GM23338 (cell line): ENCODE measurements at regions not wholly inside any gene's neighbourhood (a gene's known extent, or its start where the extent isn't known, plus 50 kb on each side); places are given as distances from the start of the nearest gene placed in this dataset.
A peak's percentile ranks its signal among the peaks of the same experiment; 100 is the strongest.

Source experiments
- ATAC-seq: fragments of 200-7000 bp; cut with Tn5 transposase; 3 replicates; pipeline ENCODE4 v1.9.1; 2020
- DNase-seq: peaks from one replicate; pipeline ENCODE4 v3.0.0-alpha.2; 2015; ENCODE audit warnings: low spot score
- H2AFZ ChIP-seq: fragments of 200-600 bp; sonication (generic); 2 replicates; pipeline ENCODE4 v1.8.0; 2016; ENCODE audit warnings: antibody characterized with exemption, mild to moderate bottlenecking, moderate library complexity
- H3F3A ChIP-seq: fragments of 200-600 bp; sonication (generic); replicated peaks from 2 replicates; pipeline ENCODE4 v1.8.0; 2017; ENCODE audit warnings: antibody characterized with exemption, mixed run types, low read depth
- H3K27ac ChIP-seq: fragments of 200-600 bp; sonication (generic); 2 replicates; pipeline ENCODE4 v1.6.1; 2016; ENCODE audit warnings: low read depth
- H3K27me3 ChIP-seq: fragments of 200-600 bp; sonication (generic); 2 replicates; pipeline ENCODE4 v1.8.0; 2016; ENCODE audit warnings: mild to moderate bottlenecking, mixed run types, moderate library complexity; ENCODE audit not compliant: insufficient read depth
- H3K36me3 ChIP-seq: fragments of 200-600 bp; sonication (generic); 2 replicates; pipeline ENCODE4 v1.8.0; 2016; ENCODE audit warnings: mild to moderate bottlenecking; ENCODE audit not compliant: insufficient read depth
- H3K4me1 ChIP-seq: fragments of 200-600 bp; sonication (generic); 2 replicates; pipeline ENCODE4 v1.8.0; 2016; ENCODE audit warnings: mild to moderate bottlenecking, moderate library complexity; ENCODE audit not compliant: insufficient read depth
- H3K4me2 ChIP-seq: fragments of 200-600 bp; sonication (generic); 2 replicates; pipeline ENCODE4 v1.7.1; 2017; ENCODE audit warnings: mixed run types
- H3K4me3 ChIP-seq: fragments of 200-600 bp; sonication (generic); 2 replicates; pipeline ENCODE4 v1.6.1; 2016; ENCODE audit warnings: mixed run types
- H3K79me2 ChIP-seq: fragments of 200-600 bp; sonication (generic); replicated peaks from 2 replicates; pipeline ENCODE4 v1.8.0; 2017; ENCODE audit warnings: mild to moderate bottlenecking; ENCODE audit not compliant: insufficient read depth
- H3K9me2 ChIP-seq: fragments of 200-600 bp; sonication (generic); 2 replicates; pipeline ENCODE4 v1.8.0; 2017; ENCODE audit not compliant: insufficient read depth
- H4K20me1 ChIP-seq: fragments of 200-600 bp; sonication (generic); replicated peaks from 2 replicates; pipeline ENCODE4 v1.8.0; 2017; ENCODE audit warnings: mild to moderate bottlenecking; ENCODE audit not compliant: insufficient read depth
- H3K27ac Mint-ChIP-seq: 2 replicates; pipeline ENCODE4 v1.8.0; 2020; ENCODE audit warnings: inconsistent platforms, mild to moderate bottlenecking, moderate library complexity, mixed read lengths
- H3K27me3 Mint-ChIP-seq: 3 replicates; pipeline ENCODE4 v1.8.0; 2022; ENCODE audit warnings: low read depth, mild to moderate bottlenecking, moderate library complexity, mixed read lengths, inconsistent platforms; ENCODE audit not compliant: insufficient read depth, poor library complexity
- H3K36me3 Mint-ChIP-seq: 3 replicates; pipeline ENCODE4 v1.8.0; 2021; ENCODE audit warnings: low read depth, mild to moderate bottlenecking, inconsistent platforms, moderate library complexity, mixed read lengths
- H3K4me1 Mint-ChIP-seq: 3 replicates; pipeline ENCODE4 v1.8.0; 2020; ENCODE audit warnings: mild to moderate bottlenecking, inconsistent platforms, mixed read lengths
- H3K4me3 Mint-ChIP-seq: 3 replicates; pipeline ENCODE4 v1.8.0; 2021; ENCODE audit warnings: moderate library complexity, mild to moderate bottlenecking, inconsistent platforms, mixed read lengths
- H3K9me3 Mint-ChIP-seq: 3 replicates; pipeline ENCODE4 v1.8.0; 2020; ENCODE audit warnings: moderate library complexity, mild to moderate bottlenecking, inconsistent platforms, mixed read lengths
- CREB1 ChIP-seq: fragments of 250-450 bp; sonication (Bioruptor Pico); IDR thresholded peaks from 2 replicates; pipeline ENCODE4 v1.5.0; 2020; ENCODE audit warnings: low read depth, mild to moderate bottlenecking, moderate library complexity
- CTCF ChIP-seq, 2 experiments: fragments of 200-600 bp in 1 of 2; sonication (generic) in 1 of 2; conservative IDR thresholded peaks; 2 replicates each; pipeline versions ENCODE4 v1.5.1 to v1.6.1; 2016 to 2017; ENCODE audit warnings: antibody characterized with exemption in 2 of 2, low read depth in 2 of 2, mild to moderate bottlenecking in 2 of 2, moderate library complexity in 1 of 2
- EZH2 ChIP-seq: fragments of 200-600 bp; sonication (generic); IDR thresholded peaks from one replicate; pipeline ENCODE4 v1.8.0; 2017; ENCODE audit warnings: antibody characterized with exemption, mild to moderate bottlenecking, low read depth; ENCODE audit not compliant: unreplicated experiment
- EZH2phosphoT487 ChIP-seq: fragments of 200-600 bp; sonication (generic); IDR thresholded peaks from one replicate; pipeline ENCODE4 v1.8.1; 2018; ENCODE audit warnings: antibody characterized with exemption; ENCODE audit not compliant: unreplicated experiment
- JUNB ChIP-seq: IDR thresholded peaks from one replicate; pipeline ENCODE4 v1.6.1; 2016; ENCODE audit warnings: antibody characterized with exemption; ENCODE audit not compliant: unreplicated experiment
- POLR2AphosphoS5 ChIP-seq: IDR thresholded peaks from 2 replicates; pipeline ENCODE4 v1.6.1; 2016; ENCODE audit warnings: antibody characterized with exemption, low read depth
- TF ChIP-seq, protein P1 (sequence below): IDR thresholded peaks from 2 replicates; pipeline ENCODE4 v1.6.1; 2016; ENCODE audit warnings: antibody characterized with exemption
- TF ChIP-seq, protein P2 (sequence below): fragments of 250-450 bp; sonication (Bioruptor Pico); IDR thresholded peaks from 2 replicates; pipeline ENCODE4 v1.5.0; 2020; ENCODE audit warnings: mild to moderate bottlenecking, moderate library complexity
- TF ChIP-seq, protein P3 (sequence below): IDR thresholded peaks from one replicate; pipeline ENCODE4 v1.6.1; 2018; ENCODE audit warnings: antibody characterized with exemption; ENCODE audit not compliant: unreplicated experiment

GRCh38 chr2:163348857-163349380, 386.9 kb downstream of the FIGN start:
- ATAC-seq: peak; percentile 18
- H3K9me3 Mint-ChIP-seq: no peaks in the 10 kb centered on the region

More at GRCh38 chr2:163348857-163349380, 386.9 kb downstream of the FIGN start:
- Histone ChIP-seq H3K4me2 (peak overlapping the region; percentile 80), H3K4me3 (peak overlapping the region; percentile 58), H3K79me2 (no peaks in the 10 kb centered on the region), H3K27ac (no peak overlapping the region), H3K27me3 (no peaks in the 10 kb centered on the region), H2AFZ (no peak overlapping the region), H4K20me1 (no peaks in the 10 kb centered on the region), H3K4me1 (peaks cover 39% of the 10 kb centered on the region), H3F3A (no peaks in the 10 kb centered on the region), H3K36me3 (no peaks in the 10 kb centered on the region), H3K9me2 (peaks cover 6% of the 10 kb centered on the region; the same call in 1 of the 2 replicates)
- Mint-ChIP-seq H3K27me3 (peaks cover 6% of the 10 kb centered on the region), H3K36me3 (no peaks in the 10 kb centered on the region), H3K4me1 (peaks cover 54% of the 10 kb centered on the region), H3K4me3 (peak overlapping the region; percentile 75), H3K27ac (no peak overlapping the region)
- peak; percentile 41 for DNase-seq
- TF ChIP-seq CREB1 (no peak), JUNB (no peak), EZH2 (no peak), EZH2phosphoT487 (no peak), CTCF (conservative IDR thresholded peaks at IDR 0.05; ENCODE audit: low read depth in 2 of 2) (no peak), POLR2AphosphoS5 (no peak)
- TF ChIP-seq, protein P1, sequence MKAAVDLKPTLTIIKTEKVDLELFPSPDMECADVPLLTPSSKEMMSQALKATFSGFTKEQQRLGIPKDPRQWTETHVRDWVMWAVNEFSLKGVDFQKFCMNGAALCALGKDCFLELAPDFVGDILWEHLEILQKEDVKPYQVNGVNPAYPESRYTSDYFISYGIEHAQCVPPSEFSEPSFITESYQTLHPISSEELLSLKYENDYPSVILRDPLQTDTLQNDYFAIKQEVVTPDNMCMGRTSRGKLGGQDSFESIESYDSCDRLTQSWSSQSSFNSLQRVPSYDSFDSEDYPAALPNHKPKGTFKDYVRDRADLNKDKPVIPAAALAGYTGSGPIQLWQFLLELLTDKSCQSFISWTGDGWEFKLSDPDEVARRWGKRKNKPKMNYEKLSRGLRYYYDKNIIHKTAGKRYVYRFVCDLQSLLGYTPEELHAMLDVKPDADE: no peak
- TF ChIP-seq, protein P2, sequence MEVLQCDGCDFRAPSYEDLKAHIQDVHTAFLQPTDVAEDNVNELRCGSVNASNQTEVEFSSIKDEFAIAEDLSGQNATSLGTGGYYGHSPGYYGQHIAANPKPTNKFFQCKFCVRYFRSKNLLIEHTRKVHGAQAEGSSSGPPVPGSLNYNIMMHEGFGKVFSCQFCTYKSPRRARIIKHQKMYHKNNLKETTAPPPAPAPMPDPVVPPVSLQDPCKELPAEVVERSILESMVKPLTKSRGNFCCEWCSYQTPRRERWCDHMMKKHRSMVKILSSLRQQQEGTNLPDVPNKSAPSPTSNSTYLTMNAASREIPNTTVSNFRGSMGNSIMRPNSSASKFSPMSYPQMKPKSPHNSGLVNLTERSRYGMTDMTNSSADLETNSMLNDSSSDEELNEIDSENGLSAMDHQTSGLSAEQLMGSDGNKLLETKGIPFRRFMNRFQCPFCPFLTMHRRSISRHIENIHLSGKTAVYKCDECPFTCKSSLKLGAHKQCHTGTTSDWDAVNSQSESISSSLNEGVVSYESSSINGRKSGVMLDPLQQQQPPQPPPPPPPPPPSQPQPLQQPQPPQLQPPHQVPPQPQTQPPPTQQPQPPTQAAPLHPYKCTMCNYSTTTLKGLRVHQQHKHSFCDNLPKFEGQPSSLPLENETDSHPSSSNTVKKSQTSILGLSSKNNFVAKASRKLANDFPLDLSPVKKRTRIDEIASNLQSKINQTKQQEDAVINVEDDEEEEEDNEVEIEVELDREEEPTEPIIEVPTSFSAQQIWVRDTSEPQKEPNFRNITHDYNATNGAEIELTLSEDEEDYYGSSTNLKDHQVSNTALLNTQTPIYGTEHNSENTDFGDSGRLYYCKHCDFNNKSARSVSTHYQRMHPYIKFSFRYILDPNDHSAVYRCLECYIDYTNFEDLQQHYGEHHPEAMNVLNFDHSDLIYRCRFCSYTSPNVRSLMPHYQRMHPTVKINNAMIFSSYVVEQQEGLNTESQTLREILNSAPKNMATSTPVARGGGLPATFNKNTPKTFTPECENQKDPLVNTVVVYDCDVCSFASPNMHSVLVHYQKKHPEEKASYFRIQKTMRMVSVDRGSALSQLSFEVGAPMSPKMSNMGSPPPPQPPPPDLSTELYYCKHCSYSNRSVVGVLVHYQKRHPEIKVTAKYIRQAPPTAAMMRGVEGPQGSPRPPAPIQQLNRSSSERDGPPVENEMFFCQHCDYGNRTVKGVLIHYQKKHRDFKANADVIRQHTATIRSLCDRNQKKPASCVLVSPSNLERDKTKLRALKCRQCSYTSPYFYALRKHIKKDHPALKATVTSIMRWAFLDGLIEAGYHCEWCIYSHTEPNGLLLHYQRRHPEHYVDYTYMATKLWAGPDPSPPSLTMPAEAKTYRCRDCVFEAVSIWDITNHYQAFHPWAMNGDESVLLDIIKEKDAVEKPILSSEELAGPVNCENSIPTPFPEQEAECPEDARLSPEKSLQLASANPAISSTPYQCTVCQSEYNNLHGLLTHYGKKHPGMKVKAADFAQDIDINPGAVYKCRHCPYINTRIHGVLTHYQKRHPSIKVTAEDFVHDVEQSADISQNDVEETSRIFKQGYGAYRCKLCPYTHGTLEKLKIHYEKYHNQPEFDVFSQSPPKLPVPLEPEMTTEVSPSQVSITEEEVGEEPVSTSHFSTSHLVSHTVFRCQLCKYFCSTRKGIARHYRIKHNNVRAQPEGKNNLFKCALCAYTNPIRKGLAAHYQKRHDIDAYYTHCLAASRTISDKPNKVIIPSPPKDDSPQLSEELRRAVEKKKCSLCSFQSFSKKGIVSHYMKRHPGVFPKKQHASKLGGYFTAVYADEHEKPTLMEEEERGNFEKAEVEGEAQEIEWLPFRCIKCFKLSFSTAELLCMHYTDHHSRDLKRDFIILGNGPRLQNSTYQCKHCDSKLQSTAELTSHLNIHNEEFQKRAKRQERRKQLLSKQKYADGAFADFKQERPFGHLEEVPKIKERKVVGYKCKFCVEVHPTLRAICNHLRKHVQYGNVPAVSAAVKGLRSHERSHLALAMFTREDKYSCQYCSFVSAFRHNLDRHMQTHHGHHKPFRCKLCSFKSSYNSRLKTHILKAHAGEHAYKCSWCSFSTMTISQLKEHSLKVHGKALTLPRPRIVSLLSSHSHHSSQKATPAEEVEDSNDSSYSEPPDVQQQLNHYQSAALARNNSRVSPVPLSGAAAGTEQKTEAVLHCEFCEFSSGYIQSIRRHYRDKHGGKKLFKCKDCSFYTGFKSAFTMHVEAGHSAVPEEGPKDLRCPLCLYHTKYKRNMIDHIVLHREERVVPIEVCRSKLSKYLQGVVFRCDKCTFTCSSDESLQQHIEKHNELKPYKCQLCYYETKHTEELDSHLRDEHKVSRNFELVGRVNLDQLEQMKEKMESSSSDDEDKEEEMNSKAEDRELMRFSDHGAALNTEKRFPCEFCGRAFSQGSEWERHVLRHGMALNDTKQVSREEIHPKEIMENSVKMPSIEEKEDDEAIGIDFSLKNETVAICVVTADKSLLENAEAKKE (CRISPR knock-in tag): no peak
- TF ChIP-seq, protein P3, sequence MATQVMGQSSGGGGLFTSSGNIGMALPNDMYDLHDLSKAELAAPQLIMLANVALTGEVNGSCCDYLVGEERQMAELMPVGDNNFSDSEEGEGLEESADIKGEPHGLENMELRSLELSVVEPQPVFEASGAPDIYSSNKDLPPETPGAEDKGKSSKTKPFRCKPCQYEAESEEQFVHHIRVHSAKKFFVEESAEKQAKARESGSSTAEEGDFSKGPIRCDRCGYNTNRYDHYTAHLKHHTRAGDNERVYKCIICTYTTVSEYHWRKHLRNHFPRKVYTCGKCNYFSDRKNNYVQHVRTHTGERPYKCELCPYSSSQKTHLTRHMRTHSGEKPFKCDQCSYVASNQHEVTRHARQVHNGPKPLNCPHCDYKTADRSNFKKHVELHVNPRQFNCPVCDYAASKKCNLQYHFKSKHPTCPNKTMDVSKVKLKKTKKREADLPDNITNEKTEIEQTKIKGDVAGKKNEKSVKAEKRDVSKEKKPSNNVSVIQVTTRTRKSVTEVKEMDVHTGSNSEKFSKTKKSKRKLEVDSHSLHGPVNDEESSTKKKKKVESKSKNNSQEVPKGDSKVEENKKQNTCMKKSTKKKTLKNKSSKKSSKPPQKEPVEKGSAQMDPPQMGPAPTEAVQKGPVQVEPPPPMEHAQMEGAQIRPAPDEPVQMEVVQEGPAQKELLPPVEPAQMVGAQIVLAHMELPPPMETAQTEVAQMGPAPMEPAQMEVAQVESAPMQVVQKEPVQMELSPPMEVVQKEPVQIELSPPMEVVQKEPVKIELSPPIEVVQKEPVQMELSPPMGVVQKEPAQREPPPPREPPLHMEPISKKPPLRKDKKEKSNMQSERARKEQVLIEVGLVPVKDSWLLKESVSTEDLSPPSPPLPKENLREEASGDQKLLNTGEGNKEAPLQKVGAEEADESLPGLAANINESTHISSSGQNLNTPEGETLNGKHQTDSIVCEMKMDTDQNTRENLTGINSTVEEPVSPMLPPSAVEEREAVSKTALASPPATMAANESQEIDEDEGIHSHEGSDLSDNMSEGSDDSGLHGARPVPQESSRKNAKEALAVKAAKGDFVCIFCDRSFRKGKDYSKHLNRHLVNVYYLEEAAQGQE: no peak
